Neural cell (in vitro differentiated cells): ENCODE measurements at regions not wholly inside any gene's neighbourhood (a gene's known extent, or its start where the extent isn't known, plus 50 kb on each side); places are given as distances from the start of the nearest gene placed in this dataset.

ENCODE experiments used
- EP300 ChIP-seq: fragments of 450-650 bp; conservative IDR thresholded peaks from 2 replicates; pipeline ENCODE4 v1.6.1; 2014; ENCODE audit warnings: antibody characterized with exemption, mild to moderate bottlenecking, moderate library complexity; ENCODE audit not compliant: poor library complexity, severe bottlenecking
- EZH2 ChIP-seq: fragments of 200-600, 300-800 bp; shearing (Covaris generic), sonication (generic); IDR thresholded peaks from 2 replicates; pipeline ENCODE4 v1.6.1; 2014; ENCODE audit warnings: antibody characterized with exemption, low read length, borderline replicate concordance, mild to moderate bottlenecking; ENCODE audit not compliant: insufficient read depth, poor library complexity, severe bottlenecking
- MXI1 ChIP-seq: fragments of 450-650 bp; conservative IDR thresholded peaks from 2 replicates; pipeline ENCODE4 v1.6.1; 2014; ENCODE audit warnings: antibody characterized with exemption, mild to moderate bottlenecking; ENCODE audit not compliant: poor library complexity, severe bottlenecking
- POLR2AphosphoS5 ChIP-seq: IDR thresholded peaks from 2 replicates; pipeline ENCODE4 v1.6.1; 2012
- RAD21 ChIP-seq: fragments of 450-650 bp; conservative IDR thresholded peaks from 2 replicates; pipeline ENCODE4 v1.6.1; 2014; ENCODE audit warnings: antibody characterized with exemption, mild to moderate bottlenecking, moderate library complexity
- TAF1 ChIP-seq: IDR thresholded peaks from 2 replicates; pipeline ENCODE4 v1.6.1; 2012; ENCODE audit warnings: low read depth
- TF ChIP-seq, protein P1 (sequence below): fragments of 450-650 bp; IDR thresholded peaks from 2 replicates; pipeline ENCODE4 v1.5.1; 2014; ENCODE audit warnings: antibody characterized with exemption, mild to moderate bottlenecking, moderate library complexity; ENCODE audit not compliant: poor library complexity, severe bottlenecking

- TF ChIP-seq TAF1 = no peak
- no peak for TF ChIP-seq EZH2
- TF ChIP-seq EP300 = no peak
- TF ChIP-seq, protein P1, sequence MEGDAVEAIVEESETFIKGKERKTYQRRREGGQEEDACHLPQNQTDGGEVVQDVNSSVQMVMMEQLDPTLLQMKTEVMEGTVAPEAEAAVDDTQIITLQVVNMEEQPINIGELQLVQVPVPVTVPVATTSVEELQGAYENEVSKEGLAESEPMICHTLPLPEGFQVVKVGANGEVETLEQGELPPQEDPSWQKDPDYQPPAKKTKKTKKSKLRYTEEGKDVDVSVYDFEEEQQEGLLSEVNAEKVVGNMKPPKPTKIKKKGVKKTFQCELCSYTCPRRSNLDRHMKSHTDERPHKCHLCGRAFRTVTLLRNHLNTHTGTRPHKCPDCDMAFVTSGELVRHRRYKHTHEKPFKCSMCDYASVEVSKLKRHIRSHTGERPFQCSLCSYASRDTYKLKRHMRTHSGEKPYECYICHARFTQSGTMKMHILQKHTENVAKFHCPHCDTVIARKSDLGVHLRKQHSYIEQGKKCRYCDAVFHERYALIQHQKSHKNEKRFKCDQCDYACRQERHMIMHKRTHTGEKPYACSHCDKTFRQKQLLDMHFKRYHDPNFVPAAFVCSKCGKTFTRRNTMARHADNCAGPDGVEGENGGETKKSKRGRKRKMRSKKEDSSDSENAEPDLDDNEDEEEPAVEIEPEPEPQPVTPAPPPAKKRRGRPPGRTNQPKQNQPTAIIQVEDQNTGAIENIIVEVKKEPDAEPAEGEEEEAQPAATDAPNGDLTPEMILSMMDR = no peak
- no peak for TF ChIP-seq MXI1
- TF ChIP-seq POLR2AphosphoS5 = no peak
- no peak for TF ChIP-seq RAD21
Observed at GRCh38 chr5:72032788-72033187, 74.5 kb upstream of the MAP1B start.
